Liver (tissue), 8 donors: ENCODE measurements at regions not wholly inside any gene's neighbourhood (a gene's known extent, or its start where the extent isn't known, plus 50 kb on each side); places are given as distances from the start of the nearest gene placed in this dataset.

Source experiments
- DNase-seq: peaks from one replicate; pipeline ENCODE4 v3.0.0-alpha.2; 2017; ENCODE audit warnings: low spot score
- H3K27ac ChIP-seq, 2 donors: one replicate each; pipeline ENCODE4 v1.7.0; 2013; ENCODE audit warnings: inconsistent platforms in 2 of 2, low read length in 2 of 2, control low read depth in 1 of 2, low read depth in 1 of 2, mild to moderate bottlenecking in 1 of 2
- H3K27me3 ChIP-seq, 4 donors: one replicate each; pipeline versions ENCODE4 v1.6.1 to v1.7.0; 2013; ENCODE audit warnings: low read length in 3 of 4, inconsistent platforms in 1 of 4, mild to moderate bottlenecking in 1 of 4, moderate library complexity in 1 of 4; ENCODE audit not compliant: control insufficient read depth in 4 of 4, insufficient read depth in 4 of 4
- H3K36me3 ChIP-seq, 4 donors: one replicate each; pipeline versions ENCODE4 v1.6.1 to v1.7.0; 2013; ENCODE audit warnings: low read length in 3 of 4, mild to moderate bottlenecking in 3 of 4, low read depth in 1 of 4, moderate library complexity in 1 of 4; ENCODE audit not compliant: control insufficient read depth in 4 of 4, insufficient read depth in 3 of 4
- H3K4me1 ChIP-seq, 4 donors: one replicate each; pipeline versions ENCODE4 v1.6.1 to v1.7.0; 2013; ENCODE audit warnings: low read length in 3 of 4, mild to moderate bottlenecking in 3 of 4, moderate library complexity in 1 of 4; ENCODE audit not compliant: control insufficient read depth in 4 of 4, insufficient read depth in 4 of 4
- H3K4me3 ChIP-seq, 3 donors: one replicate each; pipeline versions ENCODE4 v1.6.1 to v1.7.0; 2013; ENCODE audit warnings: low read length in 3 of 3, control low read depth in 1 of 3, low read depth in 1 of 3, mild to moderate bottlenecking in 1 of 3
- H3K9ac ChIP-seq, 2 donors: one replicate each; pipeline ENCODE4 v1.7.0; 2013; ENCODE audit warnings: low read length in 2 of 2, mild to moderate bottlenecking in 2 of 2, moderate library complexity in 2 of 2, control low read depth in 1 of 2, low read depth in 1 of 2
- H3K9me3 ChIP-seq, 4 donors: one replicate each; pipeline versions ENCODE4 v1.6.1 to v1.7.0; 2013; ENCODE audit warnings: low read length in 3 of 4; ENCODE audit not compliant: control insufficient read depth in 4 of 4
- FOXA1 ChIP-seq: IDR thresholded peaks from 2 replicates; pipeline ENCODE4 v1.6.1; 2016; ENCODE audit warnings: antibody characterized with exemption
- GABPA ChIP-seq, 2 donors: IDR thresholded peaks in 1 of 2; conservative IDR thresholded peaks in 1 of 2; 2 replicates each; pipeline ENCODE4 v1.6.1; 2016; ENCODE audit warnings: antibody characterized with exemption in 2 of 2, mild to moderate bottlenecking in 1 of 2, moderate library complexity in 1 of 2
- JUND ChIP-seq, 2 donors: IDR thresholded peaks; 2 replicates each; pipeline ENCODE4 v1.6.1; 2016; ENCODE audit warnings: antibody characterized with exemption in 2 of 2
- NR2F2 ChIP-seq: IDR thresholded peaks from 2 replicates; pipeline ENCODE4 v1.6.1; 2016; ENCODE audit warnings: antibody characterized with exemption
- SP1 ChIP-seq: IDR thresholded peaks from 2 replicates; pipeline ENCODE4 v1.6.1; 2018; ENCODE audit warnings: antibody characterized with exemption, mild to moderate bottlenecking
- TAF1 ChIP-seq: conservative IDR thresholded peaks from 2 replicates; pipeline ENCODE4 v1.6.1; 2016; ENCODE audit warnings: antibody characterized with exemption, mild to moderate bottlenecking
- WGBS: extraction: QIAGEN DNeasy Blood & Tissue Kit; methylation state at CpG from one replicate; pipeline ENCODE4 v1.1.7; 2013; 5-methylcytosine and 5-hydroxymethylcytosine counted together
- TF ChIP-seq, protein P1 (sequence below): IDR thresholded peaks from 2 replicates; pipeline ENCODE4 v1.6.1; 2016; ENCODE audit warnings: antibody characterized with exemption
- TF ChIP-seq, protein P2 (sequence below): fragments of 150-350 bp; IDR thresholded peaks from 2 replicates; pipeline ENCODE4 v1.5.1; 2017; ENCODE audit warnings: improper control_type of control experiment, low read depth, low read length; ENCODE audit not compliant: missing input control
- TF ChIP-seq, protein P3 (sequence below): IDR thresholded peaks from 2 replicates; pipeline ENCODE4 v1.6.1; 2016; ENCODE audit warnings: antibody characterized with exemption, mild to moderate bottlenecking
- TF ChIP-seq, protein P4 (sequence below): IDR thresholded peaks from 2 replicates; pipeline ENCODE4 v1.6.1; 2016; ENCODE audit warnings: antibody characterized with exemption
- TF ChIP-seq, protein P5 (sequence below): IDR thresholded peaks from 2 replicates; pipeline ENCODE4 v1.6.1; 2016; ENCODE audit warnings: antibody characterized with exemption
- donor health status: healthy.
- donor health status: healthy.
- donor health status: healthy.
- donor health status: healthy.
- donor health status: healthy.

DNA sequence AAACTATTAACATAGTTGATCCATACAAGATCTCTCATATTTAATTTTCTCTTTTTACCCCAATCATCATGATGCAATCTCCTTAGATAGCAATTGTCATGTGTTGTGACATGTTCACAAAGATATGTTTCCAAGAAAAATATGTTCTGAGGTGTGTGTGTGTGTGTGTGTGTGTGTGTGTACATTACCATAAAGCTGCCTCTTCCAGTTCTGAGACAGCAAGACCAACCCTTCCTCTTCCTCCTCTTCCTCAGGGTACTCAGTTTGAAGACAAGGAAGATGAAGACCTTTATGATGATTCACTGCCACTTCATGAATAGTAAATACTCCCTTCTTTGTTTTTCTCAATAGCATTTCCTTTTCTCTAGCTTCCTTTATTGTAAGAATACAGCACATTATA, 303.3 kb upstream of the PRDM9 start:
- Histone ChIP-seq H3K9me3 (peaks cover 0 to 2% (median 0%) of the 10 kb centered on the region in 4 donors), H3K4me3 (no peak overlapping the region), H3K36me3 (no peaks in the 10 kb centered on the region), H3K27ac (no peak overlapping the region), H3K4me1 (no peaks in the 10 kb centered on the region), H3K9ac (no peak overlapping the region), H3K27me3 (no peaks in the 10 kb centered on the region)
- TF ChIP-seq, protein P1, sequence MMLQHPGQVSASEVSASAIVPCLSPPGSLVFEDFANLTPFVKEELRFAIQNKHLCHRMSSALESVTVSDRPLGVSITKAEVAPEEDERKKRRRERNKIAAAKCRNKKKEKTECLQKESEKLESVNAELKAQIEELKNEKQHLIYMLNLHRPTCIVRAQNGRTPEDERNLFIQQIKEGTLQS, result no peak
- TF ChIP-seq JUND (IDR thresholded peaks at IDR 0.05) (no peak), GABPA (IDR thresholded peaks at IDR 0.05 in 1 of 2, conservative IDR thresholded peaks at IDR 0.05 in 1 of 2) (no peak)
- TF ChIP-seq, protein P2, sequence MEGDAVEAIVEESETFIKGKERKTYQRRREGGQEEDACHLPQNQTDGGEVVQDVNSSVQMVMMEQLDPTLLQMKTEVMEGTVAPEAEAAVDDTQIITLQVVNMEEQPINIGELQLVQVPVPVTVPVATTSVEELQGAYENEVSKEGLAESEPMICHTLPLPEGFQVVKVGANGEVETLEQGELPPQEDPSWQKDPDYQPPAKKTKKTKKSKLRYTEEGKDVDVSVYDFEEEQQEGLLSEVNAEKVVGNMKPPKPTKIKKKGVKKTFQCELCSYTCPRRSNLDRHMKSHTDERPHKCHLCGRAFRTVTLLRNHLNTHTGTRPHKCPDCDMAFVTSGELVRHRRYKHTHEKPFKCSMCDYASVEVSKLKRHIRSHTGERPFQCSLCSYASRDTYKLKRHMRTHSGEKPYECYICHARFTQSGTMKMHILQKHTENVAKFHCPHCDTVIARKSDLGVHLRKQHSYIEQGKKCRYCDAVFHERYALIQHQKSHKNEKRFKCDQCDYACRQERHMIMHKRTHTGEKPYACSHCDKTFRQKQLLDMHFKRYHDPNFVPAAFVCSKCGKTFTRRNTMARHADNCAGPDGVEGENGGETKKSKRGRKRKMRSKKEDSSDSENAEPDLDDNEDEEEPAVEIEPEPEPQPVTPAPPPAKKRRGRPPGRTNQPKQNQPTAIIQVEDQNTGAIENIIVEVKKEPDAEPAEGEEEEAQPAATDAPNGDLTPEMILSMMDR, result no peak
- TF ChIP-seq, protein P3, sequence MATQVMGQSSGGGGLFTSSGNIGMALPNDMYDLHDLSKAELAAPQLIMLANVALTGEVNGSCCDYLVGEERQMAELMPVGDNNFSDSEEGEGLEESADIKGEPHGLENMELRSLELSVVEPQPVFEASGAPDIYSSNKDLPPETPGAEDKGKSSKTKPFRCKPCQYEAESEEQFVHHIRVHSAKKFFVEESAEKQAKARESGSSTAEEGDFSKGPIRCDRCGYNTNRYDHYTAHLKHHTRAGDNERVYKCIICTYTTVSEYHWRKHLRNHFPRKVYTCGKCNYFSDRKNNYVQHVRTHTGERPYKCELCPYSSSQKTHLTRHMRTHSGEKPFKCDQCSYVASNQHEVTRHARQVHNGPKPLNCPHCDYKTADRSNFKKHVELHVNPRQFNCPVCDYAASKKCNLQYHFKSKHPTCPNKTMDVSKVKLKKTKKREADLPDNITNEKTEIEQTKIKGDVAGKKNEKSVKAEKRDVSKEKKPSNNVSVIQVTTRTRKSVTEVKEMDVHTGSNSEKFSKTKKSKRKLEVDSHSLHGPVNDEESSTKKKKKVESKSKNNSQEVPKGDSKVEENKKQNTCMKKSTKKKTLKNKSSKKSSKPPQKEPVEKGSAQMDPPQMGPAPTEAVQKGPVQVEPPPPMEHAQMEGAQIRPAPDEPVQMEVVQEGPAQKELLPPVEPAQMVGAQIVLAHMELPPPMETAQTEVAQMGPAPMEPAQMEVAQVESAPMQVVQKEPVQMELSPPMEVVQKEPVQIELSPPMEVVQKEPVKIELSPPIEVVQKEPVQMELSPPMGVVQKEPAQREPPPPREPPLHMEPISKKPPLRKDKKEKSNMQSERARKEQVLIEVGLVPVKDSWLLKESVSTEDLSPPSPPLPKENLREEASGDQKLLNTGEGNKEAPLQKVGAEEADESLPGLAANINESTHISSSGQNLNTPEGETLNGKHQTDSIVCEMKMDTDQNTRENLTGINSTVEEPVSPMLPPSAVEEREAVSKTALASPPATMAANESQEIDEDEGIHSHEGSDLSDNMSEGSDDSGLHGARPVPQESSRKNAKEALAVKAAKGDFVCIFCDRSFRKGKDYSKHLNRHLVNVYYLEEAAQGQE, result no peak
- TF ChIP-seq, protein P4, sequence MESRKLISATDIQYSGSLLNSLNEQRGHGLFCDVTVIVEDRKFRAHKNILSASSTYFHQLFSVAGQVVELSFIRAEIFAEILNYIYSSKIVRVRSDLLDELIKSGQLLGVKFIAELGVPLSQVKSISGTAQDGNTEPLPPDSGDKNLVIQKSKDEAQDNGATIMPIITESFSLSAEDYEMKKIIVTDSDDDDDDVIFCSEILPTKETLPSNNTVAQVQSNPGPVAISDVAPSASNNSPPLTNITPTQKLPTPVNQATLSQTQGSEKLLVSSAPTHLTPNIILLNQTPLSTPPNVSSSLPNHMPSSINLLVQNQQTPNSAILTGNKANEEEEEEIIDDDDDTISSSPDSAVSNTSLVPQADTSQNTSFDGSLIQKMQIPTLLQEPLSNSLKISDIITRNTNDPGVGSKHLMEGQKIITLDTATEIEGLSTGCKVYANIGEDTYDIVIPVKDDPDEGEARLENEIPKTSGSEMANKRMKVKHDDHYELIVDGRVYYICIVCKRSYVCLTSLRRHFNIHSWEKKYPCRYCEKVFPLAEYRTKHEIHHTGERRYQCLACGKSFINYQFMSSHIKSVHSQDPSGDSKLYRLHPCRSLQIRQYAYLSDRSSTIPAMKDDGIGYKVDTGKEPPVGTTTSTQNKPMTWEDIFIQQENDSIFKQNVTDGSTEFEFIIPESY, result no peak
- DNase-seq, result no peak

DNA sequence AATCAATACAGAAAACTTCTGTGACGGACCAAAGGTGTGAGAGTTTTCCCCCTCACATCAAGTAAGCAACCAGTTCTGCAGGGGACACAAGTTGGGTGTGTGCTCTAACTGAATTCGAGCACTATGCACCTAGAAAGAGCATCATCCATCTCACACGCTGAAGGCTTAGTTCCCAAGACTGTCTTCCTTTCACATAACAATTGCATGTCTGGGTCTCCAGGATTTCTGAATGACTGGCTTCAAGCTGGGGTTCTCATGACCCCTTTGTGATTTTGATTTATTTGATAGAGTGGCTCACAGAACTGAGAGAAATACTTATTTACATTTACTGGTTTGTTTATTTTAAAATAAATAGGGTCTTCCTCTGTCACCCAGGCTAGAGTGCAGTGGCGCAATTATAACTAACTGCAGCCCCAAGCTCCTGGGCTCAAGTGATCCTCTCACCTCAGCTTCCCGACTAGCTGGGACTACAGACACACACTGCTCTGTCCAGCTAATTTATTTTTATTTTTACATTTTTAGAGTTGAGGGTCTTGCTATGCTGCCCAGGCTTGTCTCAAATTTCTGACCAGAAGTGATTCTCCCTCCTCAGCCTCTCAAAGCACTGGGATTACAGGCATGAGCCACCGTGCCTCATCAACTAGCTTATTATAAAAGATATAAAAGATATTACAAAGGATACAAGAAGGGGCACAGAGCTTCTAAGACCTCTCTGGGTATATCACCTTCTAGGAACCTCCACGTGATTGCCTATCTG, 316.7 kb upstream of the CDH12 start:
- DNase-seq, result no peak
- 68% methylated on average over 7 of the region's 7 CpGs for WGBS
- Histone ChIP-seq H3K4me1 (no peaks in the 10 kb centered on the region), H3K36me3 (no peaks in the 10 kb centered on the region), H3K27me3 (no peaks in the 10 kb centered on the region), H3K4me3 (no peak overlapping the region), H3K27ac (no peak overlapping the region), H3K9ac (no peak overlapping the region), H3K9me3 (no peaks in the 10 kb centered on the region)
- TF ChIP-seq FOXA1 (no peak), TAF1 (no peak), SP1 (no peak), NR2F2 (no peak), GABPA (IDR thresholded peaks at IDR 0.05 in 1 of 2, conservative IDR thresholded peaks at IDR 0.05 in 1 of 2) (no peak)
- TF ChIP-seq, protein P5, sequence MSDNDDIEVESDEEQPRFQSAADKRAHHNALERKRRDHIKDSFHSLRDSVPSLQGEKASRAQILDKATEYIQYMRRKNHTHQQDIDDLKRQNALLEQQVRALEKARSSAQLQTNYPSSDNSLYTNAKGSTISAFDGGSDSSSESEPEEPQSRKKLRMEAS, result no peak
- TF ChIP-seq, protein P2, result no peak
